AG09309 (cell line): ENCODE measurements at regions not wholly inside any gene's neighbourhood (a gene's known extent, or its start where the extent isn't known, plus 50 kb on each side); places are given as distances from the start of the nearest gene placed in this dataset.
"Not testable (repeated sequence)": the region's sequence is repeated elsewhere in the genome, so short reads cannot be mapped to it uniquely, and the experiment has no call there.

Source experiments
- DNase-seq: peaks from one replicate; pipeline ENCODE4 v3.0.0-alpha.2; 2010; ENCODE audit warnings: low read depth
- H3K4me3 ChIP-seq: 2 replicates; pipeline ENCODE4 v1.5.1; 2011; ENCODE audit warnings: mild to moderate bottlenecking, low read depth, low read length, moderate library complexity; ENCODE audit not compliant: control insufficient read depth
- TF ChIP-seq, protein P1 (sequence below): IDR thresholded peaks from 2 replicates; pipeline ENCODE4 v1.5.1; 2011; ENCODE audit warnings: mild to moderate bottlenecking, low read depth, low read length, inconsistent platforms; ENCODE audit not compliant: insufficient read depth, control insufficient read depth; ENCODE audit errors: missing control alignments

DNA sequence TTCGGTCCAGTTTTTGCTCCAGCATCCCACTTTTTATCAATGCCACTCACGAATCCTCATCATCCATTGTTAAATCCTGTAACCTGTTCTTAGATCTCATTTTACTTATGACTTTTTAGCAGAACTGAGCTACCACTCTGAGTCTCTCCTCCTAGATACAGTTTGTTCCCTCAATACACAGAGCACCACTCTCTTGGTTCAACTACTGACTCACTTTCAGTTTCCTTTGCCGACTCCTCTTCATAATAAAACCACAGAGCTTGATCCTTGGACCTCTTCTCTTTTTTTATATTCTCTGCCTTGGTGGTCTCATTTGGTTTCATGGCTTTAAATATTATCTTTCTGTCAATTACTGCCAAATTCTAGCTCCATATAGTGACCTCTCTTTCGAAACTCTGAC, 150.3 kb downstream of the SLITRK5 start:
- H3K4me3 ChIP-seq: no peak overlapping the region
- TF ChIP-seq, protein P1, sequence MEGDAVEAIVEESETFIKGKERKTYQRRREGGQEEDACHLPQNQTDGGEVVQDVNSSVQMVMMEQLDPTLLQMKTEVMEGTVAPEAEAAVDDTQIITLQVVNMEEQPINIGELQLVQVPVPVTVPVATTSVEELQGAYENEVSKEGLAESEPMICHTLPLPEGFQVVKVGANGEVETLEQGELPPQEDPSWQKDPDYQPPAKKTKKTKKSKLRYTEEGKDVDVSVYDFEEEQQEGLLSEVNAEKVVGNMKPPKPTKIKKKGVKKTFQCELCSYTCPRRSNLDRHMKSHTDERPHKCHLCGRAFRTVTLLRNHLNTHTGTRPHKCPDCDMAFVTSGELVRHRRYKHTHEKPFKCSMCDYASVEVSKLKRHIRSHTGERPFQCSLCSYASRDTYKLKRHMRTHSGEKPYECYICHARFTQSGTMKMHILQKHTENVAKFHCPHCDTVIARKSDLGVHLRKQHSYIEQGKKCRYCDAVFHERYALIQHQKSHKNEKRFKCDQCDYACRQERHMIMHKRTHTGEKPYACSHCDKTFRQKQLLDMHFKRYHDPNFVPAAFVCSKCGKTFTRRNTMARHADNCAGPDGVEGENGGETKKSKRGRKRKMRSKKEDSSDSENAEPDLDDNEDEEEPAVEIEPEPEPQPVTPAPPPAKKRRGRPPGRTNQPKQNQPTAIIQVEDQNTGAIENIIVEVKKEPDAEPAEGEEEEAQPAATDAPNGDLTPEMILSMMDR: no peak
- DNase-seq: no peak

DNA sequence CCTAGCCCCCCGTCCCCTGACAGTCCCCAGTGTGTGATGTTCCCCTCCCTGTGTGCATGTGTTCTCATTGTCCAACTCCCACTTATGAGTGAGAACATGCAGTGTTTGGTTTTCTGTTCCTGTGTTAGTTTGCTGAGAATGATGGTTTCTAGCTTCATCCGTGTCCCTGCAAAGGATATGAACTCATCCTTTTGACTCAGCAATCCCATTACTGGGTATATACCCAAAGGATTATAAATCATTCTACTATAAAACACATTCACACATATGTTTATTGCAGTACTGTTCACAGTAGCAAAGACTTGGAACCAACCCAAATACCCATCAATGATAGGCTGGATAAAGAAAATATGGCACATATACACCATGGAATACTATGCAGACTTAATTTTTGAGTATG, 155.1 kb downstream of the SLITRK5 start:
- H3K4me3 ChIP-seq, DNase-seq: not testable (repeated sequence)

DNA sequence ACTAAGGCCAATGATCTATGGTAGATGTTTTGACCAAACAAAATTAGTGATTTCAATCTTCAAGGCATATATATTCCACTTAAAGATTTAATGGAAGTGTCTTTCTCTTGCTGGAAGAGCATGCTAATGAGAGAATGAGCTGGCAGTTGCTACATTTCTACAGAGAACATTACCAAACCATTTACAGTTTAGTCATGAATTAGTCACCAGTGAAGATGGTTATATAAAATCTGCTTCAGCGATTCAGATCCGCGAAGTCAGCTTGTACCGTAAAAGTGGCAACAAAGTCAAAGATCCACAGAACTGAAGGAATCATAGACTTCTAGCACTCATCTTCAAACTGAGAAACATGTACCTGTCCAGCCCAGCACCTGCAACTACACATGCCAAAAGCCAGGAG, 156.3 kb downstream of the SLITRK5 start:
- TF ChIP-seq, protein P1: no peak
- no peak for DNase-seq
- H3K4me3 ChIP-seq: no peak overlapping the region

DNA sequence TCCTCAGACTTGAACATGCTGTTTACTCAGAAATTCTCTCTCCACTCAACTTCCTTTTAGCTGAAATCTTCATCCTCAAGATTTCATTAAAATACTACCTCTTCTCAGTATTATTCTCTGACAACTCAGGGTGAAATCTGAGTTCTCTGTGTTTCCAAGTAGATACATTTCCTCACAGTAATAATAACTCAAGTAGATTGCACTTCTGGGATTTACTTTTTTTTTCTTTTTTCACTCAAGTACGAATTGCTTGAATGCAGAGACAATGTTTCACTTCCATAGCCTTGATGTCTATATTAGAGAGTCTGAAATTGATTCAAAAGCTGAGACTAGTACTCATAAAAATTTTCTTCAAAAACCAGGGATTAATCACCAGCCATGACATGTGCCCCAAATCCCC, 166.4 kb downstream of the SLITRK5 start:
- no peak for DNase-seq
- TF ChIP-seq, protein P1: no peak

DNA sequence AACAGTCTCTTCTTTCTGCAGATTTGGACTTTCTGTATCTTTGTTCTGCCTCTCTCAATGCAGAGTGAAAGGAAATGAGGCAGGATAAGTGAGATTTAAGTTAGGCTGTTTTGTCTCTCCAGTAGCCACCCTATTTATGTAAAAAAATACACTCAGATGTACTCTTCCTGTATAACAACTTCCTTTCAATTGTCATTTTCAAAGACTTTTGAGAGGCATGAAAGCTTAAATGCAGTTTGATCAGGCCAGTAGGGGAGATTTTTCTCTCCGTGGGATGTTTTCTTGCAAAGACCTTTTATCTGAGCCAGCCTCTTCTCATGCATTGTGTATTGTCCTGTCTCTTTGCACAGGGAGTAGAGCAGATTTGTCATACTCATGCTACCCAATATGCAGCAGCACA, 166.8 kb downstream of the SLITRK5 start:
- no peak overlapping the region for H3K4me3 ChIP-seq
- TF ChIP-seq, protein P1: no peak
- DNase-seq: no peak

More for the DNA sequence above, 166.4 kb downstream of the SLITRK5 start:
- no peak overlapping the region for H3K4me3 ChIP-seq

DNA sequence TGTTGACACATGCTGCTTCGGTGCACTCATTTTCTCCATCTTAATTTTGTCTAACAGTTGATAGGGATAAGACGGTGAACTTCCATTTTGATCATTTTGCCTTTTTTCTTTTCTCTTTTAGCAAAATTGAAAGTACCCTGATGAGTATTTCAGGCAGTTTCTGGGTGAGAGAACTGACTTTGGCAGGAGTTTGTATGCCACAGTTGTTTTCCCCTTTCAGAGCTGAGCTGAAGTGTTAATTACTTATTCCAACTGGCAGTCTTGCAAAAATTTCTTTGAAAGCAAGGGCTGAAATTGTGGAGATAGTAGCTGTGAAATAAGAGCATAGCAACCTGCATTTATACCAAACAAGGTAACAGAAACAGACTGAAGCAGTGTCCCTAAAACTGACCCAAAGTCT, 180.2 kb downstream of the SLITRK5 start:
- no peak for DNase-seq
- no peak overlapping the region for H3K4me3 ChIP-seq
- TF ChIP-seq, protein P1: no peak

DNA sequence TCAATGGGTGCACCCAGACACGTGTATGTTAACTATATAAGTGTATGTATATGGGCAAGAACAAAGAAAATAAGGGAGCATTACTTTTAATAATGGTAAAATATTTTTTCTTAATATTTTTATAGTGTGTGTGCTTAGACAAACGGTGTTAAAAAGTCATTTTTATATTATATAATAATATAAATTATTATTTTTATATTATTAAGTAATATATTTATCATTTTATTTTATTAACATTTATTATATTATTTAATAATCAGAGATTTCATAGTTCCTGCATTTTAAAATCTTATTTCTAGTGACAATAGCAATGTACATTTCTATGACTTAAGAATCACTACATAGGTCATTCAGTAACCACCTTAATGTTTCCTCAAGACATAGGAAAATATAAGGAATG, 184.4 kb downstream of the SLITRK5 start:
- DNase-seq: no peak
- TF ChIP-seq, protein P1: no peak
- no peak overlapping the region for H3K4me3 ChIP-seq
